BE2C (cell line): ENCODE measurements at regions not wholly inside any gene's neighbourhood (a gene's known extent, or its start where the extent isn't known, plus 50 kb on each side); places are given as distances from the start of the nearest gene placed in this dataset.

Experiments
- DNase-seq: peaks from one replicate; pipeline ENCODE4 v3.0.0-alpha.2; 2020
- H3K27me3 ChIP-seq: fragments of 250-450 bp; sonication (Bioruptor Pico); 2 replicates; pipeline ENCODE4 v1.5.1; 2020; ENCODE audit warnings: mild to moderate bottlenecking
- H3K36me3 ChIP-seq: fragments of 250-450 bp; sonication (Bioruptor Pico); 2 replicates; pipeline ENCODE4 v1.5.1; 2020; ENCODE audit warnings: mild to moderate bottlenecking
- H3K4me1 ChIP-seq: fragments of 250-450 bp; sonication (Bioruptor Pico); 2 replicates; pipeline ENCODE4 v1.5.1; 2020
- H3K4me3 ChIP-seq: 2 replicates; pipeline ENCODE4 v1.5.1; 2011; ENCODE audit warnings: low read depth, low read length
- H3K9me3 ChIP-seq: fragments of 250-450 bp; sonication (Bioruptor Pico); 2 replicates; pipeline ENCODE4 v1.5.1; 2020
- CTCF ChIP-seq: IDR thresholded peaks from 2 replicates; pipeline ENCODE4 v1.5.1; 2012; ENCODE audit warnings: mild to moderate bottlenecking, low read depth, low read length

GRCh38 chr10:129345763-129346162 is 121.3 kb upstream of the MGMT start:
- no peak for DNase-seq
- no peaks in the 10 kb centered on the region for H3K27me3 ChIP-seq
- H3K4me3 ChIP-seq: no peak overlapping the region
- H3K4me1 ChIP-seq: no peaks in the 10 kb centered on the region
- H3K9me3 ChIP-seq: no peaks in the 10 kb centered on the region
- no peaks in the 10 kb centered on the region for H3K36me3 ChIP-seq
- TF ChIP-seq CTCF: no peak

- Histone ChIP-seq H3K27me3 (no peaks in the 10 kb centered on the region), H3K9me3 (no peaks in the 10 kb centered on the region), H3K4me3 (no peak overlapping the region), H3K36me3 (no peaks in the 10 kb centered on the region), H3K4me1 (no peaks in the 10 kb centered on the region)
- DNase-seq: no peak
- TF ChIP-seq CTCF: no peak
These were observed 116.4 kb upstream of the MGMT start for GRCh38 chr10:129350690-129351089.

- no peaks in the 10 kb centered on the region; the same call in 1 of the 2 replicates for H3K9me3 ChIP-seq
- H3K4me1 ChIP-seq: no peaks in the 10 kb centered on the region
- no peaks in the 10 kb centered on the region for H3K27me3 ChIP-seq
- H3K36me3 ChIP-seq: no peaks in the 10 kb centered on the region
- no peak for TF ChIP-seq CTCF
- no peak for DNase-seq
- H3K4me3 ChIP-seq: no peak overlapping the region
These were observed 113.9 kb upstream of the MGMT start for GRCh38 chr10:129353101-129353500.

- no peaks in the 10 kb centered on the region; the same call in 1 of the 2 replicates for H3K9me3 ChIP-seq
- no peak overlapping the region for H3K4me3 ChIP-seq
These were observed 107.0 kb upstream of the MGMT start for GRCh38 chr10:129360046-129360445.

DNA sequence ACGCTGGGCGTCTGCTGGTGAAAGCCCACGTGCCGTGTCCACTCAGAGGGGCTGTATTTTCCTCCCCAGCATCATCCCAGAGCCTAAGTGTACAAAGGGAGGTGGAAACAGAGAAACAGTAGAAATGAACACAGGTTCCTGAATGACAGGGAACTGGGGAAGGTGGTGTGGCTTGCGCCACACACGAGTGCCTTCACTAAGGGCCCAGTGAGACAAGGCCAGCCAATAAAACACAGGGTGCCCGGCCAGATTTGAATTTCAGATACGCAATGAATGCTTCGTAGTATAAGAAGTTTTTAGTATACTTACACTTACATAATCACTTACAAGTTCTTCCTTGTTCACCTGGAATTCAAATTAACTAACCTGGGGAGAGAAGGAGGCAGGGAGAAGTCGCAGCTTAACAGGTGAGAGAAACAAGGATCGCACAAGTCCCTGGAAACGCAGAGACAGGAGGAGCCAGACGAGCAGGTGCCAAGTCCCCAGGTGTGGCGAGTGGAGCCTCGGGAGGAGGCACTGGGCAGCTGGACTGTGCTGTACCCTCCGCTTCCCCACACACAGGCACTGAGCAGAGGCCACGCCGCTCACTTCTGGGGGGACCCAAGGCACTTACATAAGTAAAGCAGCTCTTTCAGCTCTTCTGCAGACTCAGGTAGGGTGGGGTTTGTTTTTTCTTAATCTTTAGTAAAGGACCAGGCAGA is 105.2 kb upstream of the MGMT start:
- no peaks in the 10 kb centered on the region for H3K4me1 ChIP-seq
- DNase-seq: no peak
- no peak for TF ChIP-seq CTCF
- H3K36me3 ChIP-seq: no peaks in the 10 kb centered on the region
- H3K9me3 ChIP-seq: no peaks in the 10 kb centered on the region
- H3K27me3 ChIP-seq: no peaks in the 10 kb centered on the region
- no peak overlapping the region for H3K4me3 ChIP-seq

More at GRCh38 chr10:129360046-129360445, 107.0 kb upstream of the MGMT start:
- no peak for DNase-seq
- no peak for TF ChIP-seq CTCF
- Histone ChIP-seq H3K36me3 (no peaks in the 10 kb centered on the region), H3K4me1 (no peaks in the 10 kb centered on the region), H3K27me3 (no peaks in the 10 kb centered on the region)

- H3K4me3 ChIP-seq: no peak overlapping the region
- DNase-seq: no peak
- H3K36me3 ChIP-seq: no peaks in the 10 kb centered on the region
- no peak for TF ChIP-seq CTCF
- no peaks in the 10 kb centered on the region for H3K27me3 ChIP-seq
- no peaks in the 10 kb centered on the region for H3K9me3 ChIP-seq
- H3K4me1 ChIP-seq: no peaks in the 10 kb centered on the region
These were observed 102.1 kb upstream of the MGMT start for GRCh38 chr10:129364949-129365348.
